ENCODE measurements at regions not wholly inside any gene's neighbourhood (a gene's known extent, or its start where the extent isn't known, plus 50 kb on each side); places are given as distances from the start of the nearest gene placed in this dataset.

GRCh38 chr21:38985568-38986378 is 180.0 kb downstream of the ETS2 start:
- in situ Hi-C loops (cut with HindIII; ENCODE audit: low pct_unique_long_range_greater_than_20kb, low sequenced_read_pairs): no loop called here
- BruUV-seq (replicated peaks): no TSS peak
- POLR2A ChIA-PET: no interaction called here
- CTCF ChIA-PET: no interaction called here
- Histone ChIP-seq H3K36me3 (ENCODE audit: control insufficient read depth, insufficient read depth, low read length) (no peaks in the 10 kb centered on the region), H3K9me3 (ENCODE audit: control insufficient read depth, insufficient read depth, low read depth, low read length) (no peaks in the 10 kb centered on the region), H3K27me3 (ENCODE audit: control insufficient read depth, insufficient read depth, low read length) (no peaks in the 10 kb centered on the region), H3K4me1 (ENCODE audit: control insufficient read depth, insufficient read depth, low read length) (no peaks in the 10 kb centered on the region), H3K27ac (ENCODE audit: low read length) (no peak overlapping the region), H3K4me3 (ENCODE audit: low read depth in 2 of 2, low read length in 2 of 2) (no peak overlapping the region)
- TF ChIP-seq TCF7L2 (IDR thresholded peaks at IDR 0.05; ENCODE audit: low read depth, low read length): no peak
- no peak for DNase-seq (ENCODE audit: low read depth, low spot score)
- intact Hi-C loops (cut with micrococcal nuclease; ENCODE audit: unreplicated experiment): no loop called here
- ATAC-seq: no peak

GRCh38 chr21:38984982-38985567 is 179.3 kb downstream of the ETS2 start:
- in situ Hi-C loops (cut with HindIII; ENCODE audit: low pct_unique_long_range_greater_than_20kb, low sequenced_read_pairs): no loop called here
- H3K4me1 ChIP-seq (ENCODE audit: control insufficient read depth, insufficient read depth, low read length): no peaks in the 10 kb centered on the region
- no peak overlapping the region for H3K27ac ChIP-seq (ENCODE audit: low read length)
- no peak for DNase-seq (ENCODE audit: low read depth, low spot score)
- BruUV-seq (replicated peaks): no TSS peak
- no peak for ATAC-seq
- no peaks in the 10 kb centered on the region for H3K27me3 ChIP-seq (ENCODE audit: control insufficient read depth, insufficient read depth, low read length)
- TF ChIP-seq SIN3A (IDR thresholded peaks at IDR 0.05; ENCODE audit: borderline replicate concordance, insufficient read depth, low read depth, low read length): no peak
- no peak for TF ChIP-seq REST (IDR thresholded peaks at IDR 0.05; ENCODE audit: insufficient read depth in 1 of 2, low read depth in 2 of 2, low read length in 1 of 2)
- no peak for TF ChIP-seq CTCF (IDR thresholded peaks at IDR 0.05)
- no peak for TF ChIP-seq TCF7L2 (IDR thresholded peaks at IDR 0.05; ENCODE audit: low read depth, low read length)
- TF ChIP-seq POLR2AphosphoS5 (IDR thresholded peaks at IDR 0.05; ENCODE audit: low read depth, low read length): no peak
- no peaks in the 10 kb centered on the region for H3K9me3 ChIP-seq (ENCODE audit: control insufficient read depth, insufficient read depth, low read depth, low read length)
- POLR2A ChIA-PET: no interaction called here
- intact Hi-C loops (cut with micrococcal nuclease; ENCODE audit: unreplicated experiment): no loop called here
- no peak overlapping the region for H3K4me3 ChIP-seq (ENCODE audit: low read depth in 2 of 2, low read length in 2 of 2)
- CTCF ChIA-PET: no interaction called here
- H3K36me3 ChIP-seq (ENCODE audit: control insufficient read depth, insufficient read depth, low read length): no peaks in the 10 kb centered on the region

- ChIA-PET POLR2A (no interaction called here), CTCF (no interaction called here)
- no peaks in the 10 kb centered on the region for H3K4me1 ChIP-seq (ENCODE audit: control insufficient read depth, insufficient read depth, low read length)
- in situ Hi-C loops (cut with HindIII; ENCODE audit: low pct_unique_long_range_greater_than_20kb, low sequenced_read_pairs) (no loop called here), intact Hi-C loops (cut with micrococcal nuclease; ENCODE audit: unreplicated experiment) (no loop called here)
- H3K27me3 ChIP-seq (ENCODE audit: control insufficient read depth, insufficient read depth, low read length): no peaks in the 10 kb centered on the region
- ATAC-seq: no peak
- no TSS peak for BruUV-seq (replicated peaks)
- no peak overlapping the region for H3K4me3 ChIP-seq (ENCODE audit: low read depth in 2 of 2, low read length in 2 of 2)
- H3K9me3 ChIP-seq (ENCODE audit: control insufficient read depth, insufficient read depth, low read depth, low read length): no peaks in the 10 kb centered on the region
- no peaks in the 10 kb centered on the region for H3K36me3 ChIP-seq (ENCODE audit: control insufficient read depth, insufficient read depth, low read length)
- TF ChIP-seq TCF7L2 (IDR thresholded peaks at IDR 0.05; ENCODE audit: low read depth, low read length) (no peak), SIN3A (IDR thresholded peaks at IDR 0.05; ENCODE audit: borderline replicate concordance, insufficient read depth, low read depth, low read length) (no peak), POLR2AphosphoS5 (IDR thresholded peaks at IDR 0.05; ENCODE audit: low read depth, low read length) (no peak), REST (IDR thresholded peaks at IDR 0.05; ENCODE audit: insufficient read depth in 1 of 2, low read depth in 2 of 2, low read length in 1 of 2) (no peak), CTCF (IDR thresholded peaks at IDR 0.05) (no peak)
- no peak overlapping the region for H3K27ac ChIP-seq (ENCODE audit: low read length)
- no peak for DNase-seq (ENCODE audit: low read depth, low spot score)
Observed at GRCh38 chr21:38984568-38984967, 178.8 kb downstream of the ETS2 start.
